Tibial nerve (tissue), 4 donors: ENCODE measurements at regions not wholly inside any gene's neighbourhood (a gene's known extent, or its start where the extent isn't known, plus 50 kb on each side); places are given as distances from the start of the nearest gene placed in this dataset.

ENCODE experiments used
- DNase-seq, 2 donors: peaks; one replicate each; pipeline ENCODE4 v3.0.0-alpha.2; 2019; ENCODE audit warnings: low spot score in 2 of 2
- H3K27ac ChIP-seq, 4 donors: fragments of 200-600 bp; sonication (generic) in 3 of 4; one replicate each; pipeline ENCODE4 v1.5.1; 2017 to 2019; ENCODE audit warnings: mild to moderate bottlenecking in 1 of 4
- H3K27me3 ChIP-seq, 2 donors: fragments of 200-600 bp; sonication (generic) in 1 of 2; one replicate each; pipeline versions ENCODE4 v1.5.1 to v1.6.0; 2017 to 2019
- H3K36me3 ChIP-seq, 3 donors: fragments of 200-600 bp; sonication (generic); one replicate each; pipeline ENCODE4 v1.5.1; 2018 to 2019
- H3K4me1 ChIP-seq, 4 donors: fragments of 200-600 bp; sonication (generic) in 3 of 4; one replicate each; pipeline ENCODE4 v1.5.1; 2017 to 2019
- H3K4me3 ChIP-seq, 4 donors: fragments of 200-600 bp; sonication (generic) in 3 of 4; one replicate each; pipeline ENCODE4 v1.5.1; 2017 to 2019; ENCODE audit warnings: mild to moderate bottlenecking in 1 of 4, moderate library complexity in 1 of 4
- H3K9me3 ChIP-seq, 4 donors: fragments of 200-600 bp; sonication (generic) in 3 of 4; one replicate each; pipeline ENCODE4 v1.5.1; 2017 to 2019
- EP300 ChIP-seq, 2 donors: sonication (generic); formaldehyde crosslinking; IDR thresholded peaks; one replicate each; pipeline ENCODE4 v1.6.1; 2017; ENCODE audit warnings: antibody characterized with exemption in 2 of 2, mild to moderate bottlenecking in 1 of 2
- POLR2A ChIP-seq, 2 donors: fragments of 450-650 bp; IDR thresholded peaks; one replicate each; pipeline ENCODE4 v1.6.1; 2017; ENCODE audit warnings: antibody characterized with exemption in 2 of 2, mild to moderate bottlenecking in 2 of 2, moderate library complexity in 2 of 2
- WGBS, 2 donors: methylation state at CpG; one replicate each; pipeline ENCODE4 v1.1.5; 2018; 5-methylcytosine and 5-hydroxymethylcytosine counted together
- TF ChIP-seq, protein P1 (sequence below), 5 experiments: fragments of 200-600 bp in 3 of 5; fragments of 450-650 bp in 2 of 5; sonication (generic) in 3 of 5; IDR thresholded peaks; one replicate each; pipeline ENCODE4 v1.5.1; 2016 to 2019; ENCODE audit warnings: antibody characterized with exemption in 5 of 5, mild to moderate bottlenecking in 3 of 5, moderate library complexity in 2 of 5

DNA sequence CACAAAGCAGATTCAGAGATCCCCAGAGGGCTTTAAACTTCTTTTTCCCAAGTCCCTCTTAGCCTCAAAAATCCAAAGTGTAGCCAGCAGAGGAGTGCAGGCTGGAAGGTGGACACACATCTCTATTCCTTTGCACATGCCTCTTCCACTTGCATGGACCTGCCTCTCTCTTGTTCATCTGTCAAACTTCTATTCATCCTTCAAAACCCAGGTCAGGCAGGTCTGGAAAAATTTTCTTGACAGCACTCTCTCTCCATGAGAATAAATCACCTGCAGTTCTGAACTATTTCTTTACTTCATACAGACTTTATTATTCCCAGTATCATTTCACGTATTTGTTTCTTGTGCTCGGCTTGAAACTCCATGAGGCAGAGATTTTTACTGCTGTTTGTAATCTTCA, 127.5 kb downstream of the SS18 start:
- no peaks in the 10 kb centered on the region for H3K27me3 ChIP-seq
- no peak for DNase-seq
- H3K9me3 ChIP-seq: no peaks in the 10 kb centered on the region
- TF ChIP-seq, protein P1, sequence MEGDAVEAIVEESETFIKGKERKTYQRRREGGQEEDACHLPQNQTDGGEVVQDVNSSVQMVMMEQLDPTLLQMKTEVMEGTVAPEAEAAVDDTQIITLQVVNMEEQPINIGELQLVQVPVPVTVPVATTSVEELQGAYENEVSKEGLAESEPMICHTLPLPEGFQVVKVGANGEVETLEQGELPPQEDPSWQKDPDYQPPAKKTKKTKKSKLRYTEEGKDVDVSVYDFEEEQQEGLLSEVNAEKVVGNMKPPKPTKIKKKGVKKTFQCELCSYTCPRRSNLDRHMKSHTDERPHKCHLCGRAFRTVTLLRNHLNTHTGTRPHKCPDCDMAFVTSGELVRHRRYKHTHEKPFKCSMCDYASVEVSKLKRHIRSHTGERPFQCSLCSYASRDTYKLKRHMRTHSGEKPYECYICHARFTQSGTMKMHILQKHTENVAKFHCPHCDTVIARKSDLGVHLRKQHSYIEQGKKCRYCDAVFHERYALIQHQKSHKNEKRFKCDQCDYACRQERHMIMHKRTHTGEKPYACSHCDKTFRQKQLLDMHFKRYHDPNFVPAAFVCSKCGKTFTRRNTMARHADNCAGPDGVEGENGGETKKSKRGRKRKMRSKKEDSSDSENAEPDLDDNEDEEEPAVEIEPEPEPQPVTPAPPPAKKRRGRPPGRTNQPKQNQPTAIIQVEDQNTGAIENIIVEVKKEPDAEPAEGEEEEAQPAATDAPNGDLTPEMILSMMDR (IDR thresholded peaks at IDR 0.05): no peak
- TF ChIP-seq EP300 (IDR thresholded peaks at IDR 0.05) (no peak), POLR2A (IDR thresholded peaks at IDR 0.05) (no peak)
- 78 to 82% methylated on average over 2 of the region's 2 CpGs for whole genome bisulfite sequencing, 2 donors
- no peak overlapping the region for H3K27ac ChIP-seq
- H3K4me3 ChIP-seq: no peak overlapping the region
- H3K36me3 ChIP-seq: no peaks in the 10 kb centered on the region
- H3K4me1 ChIP-seq: no peaks in the 10 kb centered on the region

DNA sequence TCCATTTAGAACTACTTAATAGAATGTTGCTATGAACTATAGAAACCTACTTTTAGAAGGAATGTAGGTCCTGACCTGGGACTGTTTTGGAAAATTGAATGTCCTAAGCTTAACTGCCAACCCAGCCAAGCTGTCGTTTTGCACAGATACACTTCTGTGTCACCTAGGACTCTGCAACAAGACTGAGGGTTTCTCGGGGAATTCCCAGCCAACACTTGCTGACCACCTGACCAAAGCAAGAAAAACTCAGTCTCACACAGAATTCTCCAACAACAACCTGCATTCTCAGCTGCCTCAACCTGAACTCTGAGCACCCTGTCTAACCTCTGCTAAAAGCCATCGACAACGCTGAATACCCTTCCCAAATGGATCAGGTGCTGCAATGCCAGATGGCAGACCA, 128.2 kb downstream of the SS18 start:
- H3K4me3 ChIP-seq: no peak overlapping the region
- H3K36me3 ChIP-seq: no peaks in the 10 kb centered on the region
- H3K27ac ChIP-seq: no peak overlapping the region
- 73 to 83% methylated on average over 4 of the region's 4 CpGs for whole genome bisulfite sequencing, 2 donors
- H3K27me3 ChIP-seq: no peaks in the 10 kb centered on the region
- no peak for TF ChIP-seq EP300 (IDR thresholded peaks at IDR 0.05)
- TF ChIP-seq POLR2A (IDR thresholded peaks at IDR 0.05): no peak
- TF ChIP-seq, protein P1 (IDR thresholded peaks at IDR 0.05): no peak
- DNase-seq: no peak
- H3K9me3 ChIP-seq: no peaks in the 10 kb centered on the region
- no peaks in the 10 kb centered on the region for H3K4me1 ChIP-seq

DNA sequence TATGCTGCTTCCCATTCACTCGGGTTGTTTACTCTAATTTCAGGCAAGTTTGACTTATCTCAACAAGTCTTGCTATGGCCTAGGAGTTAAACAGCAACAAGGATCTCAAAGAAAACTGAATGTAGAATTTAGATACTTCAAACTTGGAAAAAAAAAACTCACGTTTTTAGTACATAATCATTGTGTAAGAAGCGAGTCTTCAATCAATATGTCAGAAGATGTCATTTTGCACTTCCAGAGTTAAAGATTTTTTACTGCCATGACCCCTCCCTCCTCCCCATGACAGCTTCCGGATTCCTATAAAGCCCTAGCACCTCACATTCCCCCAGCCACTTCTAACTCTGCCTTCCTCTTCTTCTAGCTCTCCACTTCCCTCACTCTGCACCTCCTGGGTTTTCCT, 133.4 kb downstream of the SS18 start:
- WGBS, 2 donors: 57 to 63% methylated on average over 4 of the region's 4 CpGs
- H3K36me3 ChIP-seq: no peaks in the 10 kb centered on the region
- H3K4me1 ChIP-seq: no peaks in the 10 kb centered on the region
- TF ChIP-seq EP300 (IDR thresholded peaks at IDR 0.05) (no peak), POLR2A (IDR thresholded peaks at IDR 0.05) (no peak)
- TF ChIP-seq, protein P1 (IDR thresholded peaks at IDR 0.05): no peak
- H3K9me3 ChIP-seq: no peaks in the 10 kb centered on the region
- no peak for DNase-seq
- H3K4me3 ChIP-seq: no peak overlapping the region
- no peak overlapping the region for H3K27ac ChIP-seq
- no peaks in the 10 kb centered on the region for H3K27me3 ChIP-seq

DNA sequence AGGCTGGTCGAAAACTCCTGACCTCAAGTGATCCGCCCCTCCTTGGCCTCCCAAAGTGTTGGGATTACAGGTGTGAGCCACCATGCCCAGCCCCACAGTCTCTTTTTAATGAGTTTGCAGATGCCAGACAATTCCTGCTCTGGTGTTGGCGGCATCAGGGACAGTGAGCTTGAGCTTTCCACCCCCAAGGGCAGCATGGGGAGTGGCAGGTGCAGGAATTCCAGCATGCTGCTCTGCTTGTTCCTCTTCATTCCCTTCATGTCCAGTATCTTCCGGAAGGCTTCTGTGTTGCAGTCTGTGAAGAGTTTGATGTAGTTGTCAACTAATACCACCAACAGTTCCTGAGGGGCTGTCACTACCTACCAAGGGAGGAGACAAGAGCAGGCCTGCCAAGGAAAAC, 137.3 kb downstream of the SS18 start:
- TF ChIP-seq EP300 (IDR thresholded peaks at IDR 0.05) (no peak), POLR2A (IDR thresholded peaks at IDR 0.05) (no peak)
- TF ChIP-seq, protein P1 (IDR thresholded peaks at IDR 0.05): no peak
- no peak overlapping the region for H3K4me3 ChIP-seq
- no peak for DNase-seq
- no peaks in the 10 kb centered on the region for H3K27me3 ChIP-seq
- peaks cover 0 to 7% (median 0%) of the 10 kb centered on the region in 4 donors for H3K9me3 ChIP-seq
- no peaks in the 10 kb centered on the region for H3K36me3 ChIP-seq
- H3K27ac ChIP-seq: no peak overlapping the region
- no peaks in the 10 kb centered on the region for H3K4me1 ChIP-seq
- 95 to 97% methylated on average over 4 of the region's 4 CpGs for WGBS, 2 donors

DNA sequence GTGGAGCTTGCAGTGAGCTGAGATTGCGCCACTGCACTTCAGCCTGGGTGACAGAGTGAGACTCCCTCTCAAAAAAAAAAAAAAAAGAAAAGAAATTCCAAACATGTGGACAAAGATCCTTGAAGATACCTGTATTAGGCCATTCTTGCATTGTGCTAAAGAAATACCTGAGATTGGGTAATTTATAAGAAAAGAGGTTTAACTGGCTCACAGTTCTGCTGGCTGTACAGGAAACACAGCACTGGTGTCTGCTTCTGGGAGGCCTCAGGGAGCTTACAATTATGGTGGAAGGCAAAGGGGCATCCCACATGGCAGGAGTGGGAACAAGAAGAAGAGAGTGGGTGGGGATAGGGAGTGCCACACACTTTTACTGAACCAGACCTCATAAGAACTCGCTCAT, 140.1 kb downstream of the SS18 start:
- WGBS, 2 donors: 81 to 92% methylated on average over 2 of the region's 2 CpGs
- Histone ChIP-seq H3K36me3 (no peaks in the 10 kb centered on the region), H3K4me3 (no peak overlapping the region)

More for the DNA sequence above, 140.1 kb downstream of the SS18 start:
- TF ChIP-seq EP300 (IDR thresholded peaks at IDR 0.05) (no peak), POLR2A (IDR thresholded peaks at IDR 0.05) (no peak)
- TF ChIP-seq, protein P1 (IDR thresholded peaks at IDR 0.05): no peak
- Histone ChIP-seq H3K27me3 (no peaks in the 10 kb centered on the region), H3K4me1 (no peaks in the 10 kb centered on the region), H3K27ac (no peak overlapping the region), H3K9me3 (peaks cover 0 to 7% (median 0%) of the 10 kb centered on the region in 4 donors)
- DNase-seq: no peak
